Chondrocyte (in vitro differentiated cells): ENCODE measurements at regions not wholly inside any gene's neighbourhood (a gene's known extent, or its start where the extent isn't known, plus 50 kb on each side); places are given as distances from the start of the nearest gene placed in this dataset.

ENCODE experiments used
- DNase-seq: peaks from one replicate; pipeline ENCODE4 v3.0.0; 2021; ENCODE audit warnings: mixed read lengths, low spot score
- H3K27ac Mint-ChIP-seq: one replicate; pipeline ENCODE4 v1.8.0; 2021; ENCODE audit warnings: mild to moderate bottlenecking, moderate library complexity, mixed read lengths; ENCODE audit not compliant: unreplicated experiment
- H3K27me3 Mint-ChIP-seq: 2 replicates; pipeline ENCODE4 v1.8.0; 2021; ENCODE audit warnings: low read depth, mixed read lengths
- H3K36me3 Mint-ChIP-seq: 2 replicates; pipeline ENCODE4 v1.8.0; 2021; ENCODE audit warnings: low read depth, mixed read lengths
- H3K4me1 Mint-ChIP-seq: 2 replicates; pipeline ENCODE4 v1.8.0; 2021; ENCODE audit warnings: low read depth, mild to moderate bottlenecking, mixed read lengths
- H3K4me3 Mint-ChIP-seq: one replicate; pipeline ENCODE4 v1.8.0; 2021; ENCODE audit warnings: mild to moderate bottlenecking, moderate library complexity, mixed read lengths; ENCODE audit not compliant: unreplicated experiment
- H3K9me3 Mint-ChIP-seq: 2 replicates; pipeline ENCODE4 v1.8.0; 2021; ENCODE audit warnings: low read depth, mixed read lengths
- CTCF ChIP-seq: fragments of 200-600 bp; sonication (generic); IDR thresholded peaks from 2 replicates; pipeline ENCODE4 v1.5.0; 2021; ENCODE audit warnings: antibody characterized with exemption, mild to moderate bottlenecking, moderate library complexity

GRCh38 chr9:81844131-81844567, 84.1 kb upstream of the SPATA31D4 start:
- H3K27me3 Mint-ChIP-seq: no peaks in the 10 kb centered on the region
- peaks cover 2% of the 10 kb centered on the region for H3K9me3 Mint-ChIP-seq
- H3K27ac Mint-ChIP-seq: no peak overlapping the region
- no peaks in the 10 kb centered on the region for H3K36me3 Mint-ChIP-seq
- DNase-seq: no peak
- H3K4me3 Mint-ChIP-seq: no peak overlapping the region
- no peak for TF ChIP-seq CTCF
- H3K4me1 Mint-ChIP-seq: peaks cover 25% of the 10 kb centered on the region

DNA sequence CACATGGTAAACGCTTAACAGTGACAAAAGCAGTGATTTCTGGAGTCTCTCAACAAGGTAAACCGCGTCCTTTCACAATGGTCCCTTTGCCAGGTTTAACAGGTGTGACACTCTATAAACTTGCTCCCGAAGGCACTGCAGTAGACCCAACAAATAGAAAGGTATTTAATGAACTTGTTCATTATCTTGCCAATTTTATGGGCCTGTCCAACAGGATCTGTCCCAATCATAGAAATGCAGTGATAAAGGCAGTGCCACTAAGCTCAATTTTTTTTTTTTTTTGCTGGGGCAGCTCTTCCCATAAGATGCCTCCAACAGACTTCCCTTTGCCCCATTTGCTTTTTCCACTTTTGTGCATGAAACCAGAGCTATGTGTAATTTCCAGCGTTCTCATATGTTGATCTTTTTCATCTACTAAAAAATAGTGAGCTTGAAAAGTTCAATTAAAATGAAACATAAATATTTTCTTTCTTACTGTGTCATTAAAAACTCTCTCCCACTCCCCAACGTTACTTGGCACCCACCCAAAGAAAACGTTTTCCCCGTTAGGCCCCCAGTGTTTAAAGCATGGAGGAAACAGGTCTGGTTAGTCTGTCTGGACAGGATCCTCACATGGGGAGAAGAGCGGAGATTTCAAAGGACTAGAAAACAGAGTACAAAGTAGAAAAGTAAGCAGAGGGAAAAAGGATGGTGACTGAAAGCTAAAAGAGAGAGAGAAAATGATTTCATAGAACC, 80.9 kb upstream of the SPATA31D4 start:
- no peak for TF ChIP-seq CTCF
- Mint-ChIP-seq H3K36me3 (no peaks in the 10 kb centered on the region), H3K27ac (no peak overlapping the region), H3K27me3 (no peaks in the 10 kb centered on the region), H3K9me3 (peaks cover 2% of the 10 kb centered on the region), H3K4me3 (no peak overlapping the region), H3K4me1 (peaks cover 23% of the 10 kb centered on the region)
- DNase-seq: no peak

DNA sequence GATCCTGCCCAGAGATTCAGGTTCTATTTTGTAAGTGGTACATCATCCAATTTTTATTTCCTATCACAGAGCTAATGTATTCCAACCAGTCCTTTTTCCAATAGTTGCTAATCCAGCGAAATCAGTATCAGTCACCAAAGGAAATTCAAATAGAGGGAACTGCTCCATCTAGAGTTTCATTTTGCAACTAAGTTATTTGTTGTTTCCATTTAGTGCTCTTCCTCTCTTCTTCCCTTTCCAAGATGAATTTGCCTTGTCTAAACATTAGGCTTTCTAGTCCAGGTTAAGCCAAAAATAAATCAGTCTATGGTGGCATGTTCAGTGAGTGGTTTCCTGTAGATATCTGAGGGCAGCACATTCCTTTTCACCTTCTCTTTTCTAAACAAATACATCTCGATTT, 79.8 kb upstream of the SPATA31D4 start:
- Mint-ChIP-seq H3K4me1 (peaks cover 14% of the 10 kb centered on the region), H3K4me3 (no peak overlapping the region), H3K9me3 (no peaks in the 10 kb centered on the region), H3K27me3 (no peaks in the 10 kb centered on the region), H3K27ac (no peak overlapping the region), H3K36me3 (no peaks in the 10 kb centered on the region)
- no peak for DNase-seq
- TF ChIP-seq CTCF: peak; percentile 81

GRCh38 chr9:81849631-81850259, 78.5 kb upstream of the SPATA31D4 start:
- peaks cover 7% of the 10 kb centered on the region for H3K4me1 Mint-ChIP-seq
- no peaks in the 10 kb centered on the region for H3K9me3 Mint-ChIP-seq
- no peak overlapping the region for H3K4me3 Mint-ChIP-seq
- H3K27me3 Mint-ChIP-seq: no peaks in the 10 kb centered on the region
- H3K36me3 Mint-ChIP-seq: no peaks in the 10 kb centered on the region
- DNase-seq: no peak
- H3K27ac Mint-ChIP-seq: no peak overlapping the region
- no peak for TF ChIP-seq CTCF

DNA sequence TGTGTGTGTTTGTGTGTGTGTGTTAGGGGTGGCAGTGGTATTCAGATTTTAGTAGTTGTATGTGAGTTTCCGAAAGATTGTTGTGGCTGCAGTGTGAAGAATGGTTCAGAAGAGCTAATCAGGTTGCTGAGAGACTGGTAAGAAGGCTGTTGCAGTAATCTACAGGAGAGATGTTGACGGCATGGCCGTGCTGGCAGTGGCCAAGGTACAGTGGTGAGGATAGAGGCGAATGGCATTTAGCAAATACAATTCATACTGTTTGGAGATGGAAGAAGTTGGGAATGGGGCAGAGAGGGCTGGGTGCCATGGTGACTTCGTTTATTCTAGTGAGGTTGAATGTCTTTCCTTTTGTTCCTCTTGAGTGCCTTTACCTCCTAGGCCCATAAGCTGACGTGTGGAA, 77.5 kb upstream of the SPATA31D4 start:
- no peaks in the 10 kb centered on the region for H3K27me3 Mint-ChIP-seq

More for the DNA sequence above, 77.5 kb upstream of the SPATA31D4 start:
- no peaks in the 10 kb centered on the region for H3K36me3 Mint-ChIP-seq
- DNase-seq: no peak
- H3K4me3 Mint-ChIP-seq: no peak overlapping the region
- peaks cover 4% of the 10 kb centered on the region for H3K4me1 Mint-ChIP-seq
- H3K27ac Mint-ChIP-seq: no peak overlapping the region
- H3K9me3 Mint-ChIP-seq: no peaks in the 10 kb centered on the region
- TF ChIP-seq CTCF: no peak
